ENCODE measurements at regions not wholly inside any gene's neighbourhood (a gene's known extent, or its start where the extent isn't known, plus 50 kb on each side); places are given as distances from the start of the nearest gene placed in this dataset.

DNA sequence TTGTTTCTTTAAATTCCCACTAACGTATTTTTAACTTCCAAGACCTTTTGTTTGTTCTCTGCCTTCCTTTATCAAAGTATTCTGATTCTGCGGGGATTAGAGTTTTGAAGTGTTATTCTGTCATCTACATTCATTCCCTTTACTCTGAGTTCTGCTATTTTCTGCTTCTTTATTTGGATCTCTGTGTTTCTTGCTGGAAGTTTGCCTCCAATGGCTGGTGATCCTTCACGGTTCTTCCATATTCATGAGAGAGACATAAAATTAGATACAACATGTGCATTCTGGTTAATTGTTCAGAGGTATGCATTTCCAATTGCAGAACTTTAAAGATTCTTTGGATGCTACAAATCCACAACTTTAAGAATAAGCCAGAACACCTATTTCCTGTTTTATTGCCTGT, 244.7 kb upstream of the ADARB2 start:
- no peaks in the 10 kb centered on the region for H3K36me3 ChIP-seq
- peaks cover 0 to 10% of the 10 kb centered on the region in 2 donors for H3K9me3 ChIP-seq
- intact Hi-C loops (cut with DNase I) = no loop called here

GRCh38 chr10:1980459-1980858, 243.1 kb upstream of the ADARB2 start:
- H3K4me1 ChIP-seq = no peaks in the 10 kb centered on the region
- TF ChIP-seq, protein P1, sequence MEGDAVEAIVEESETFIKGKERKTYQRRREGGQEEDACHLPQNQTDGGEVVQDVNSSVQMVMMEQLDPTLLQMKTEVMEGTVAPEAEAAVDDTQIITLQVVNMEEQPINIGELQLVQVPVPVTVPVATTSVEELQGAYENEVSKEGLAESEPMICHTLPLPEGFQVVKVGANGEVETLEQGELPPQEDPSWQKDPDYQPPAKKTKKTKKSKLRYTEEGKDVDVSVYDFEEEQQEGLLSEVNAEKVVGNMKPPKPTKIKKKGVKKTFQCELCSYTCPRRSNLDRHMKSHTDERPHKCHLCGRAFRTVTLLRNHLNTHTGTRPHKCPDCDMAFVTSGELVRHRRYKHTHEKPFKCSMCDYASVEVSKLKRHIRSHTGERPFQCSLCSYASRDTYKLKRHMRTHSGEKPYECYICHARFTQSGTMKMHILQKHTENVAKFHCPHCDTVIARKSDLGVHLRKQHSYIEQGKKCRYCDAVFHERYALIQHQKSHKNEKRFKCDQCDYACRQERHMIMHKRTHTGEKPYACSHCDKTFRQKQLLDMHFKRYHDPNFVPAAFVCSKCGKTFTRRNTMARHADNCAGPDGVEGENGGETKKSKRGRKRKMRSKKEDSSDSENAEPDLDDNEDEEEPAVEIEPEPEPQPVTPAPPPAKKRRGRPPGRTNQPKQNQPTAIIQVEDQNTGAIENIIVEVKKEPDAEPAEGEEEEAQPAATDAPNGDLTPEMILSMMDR (IDR thresholded peaks at IDR 0.05) = no peak
- H3K9me3 ChIP-seq = peaks cover 0 to 10% of the 10 kb centered on the region in 2 donors
- intact Hi-C loops (cut with DNase I) = no loop called here
- no peak overlapping the region for H3K27ac ChIP-seq
- DNase-seq (no peak), ATAC-seq (no peak)
- no peak overlapping the region for H3K4me3 ChIP-seq
- peaks cover 0 to 5% of the 10 kb centered on the region in 2 donors for H3K27me3 ChIP-seq
- no peaks in the 10 kb centered on the region for H3K36me3 ChIP-seq

More for the DNA sequence above, 244.7 kb upstream of the ADARB2 start:
- H3K27me3 ChIP-seq = peaks cover 0 to 5% of the 10 kb centered on the region in 2 donors
- ATAC-seq (no peak), DNase-seq (no peak)
- no peak overlapping the region for H3K27ac ChIP-seq
- H3K4me3 ChIP-seq = no peak overlapping the region
- H3K4me1 ChIP-seq = no peaks in the 10 kb centered on the region
- TF ChIP-seq, protein P1 (IDR thresholded peaks at IDR 0.05) = no peak

DNA sequence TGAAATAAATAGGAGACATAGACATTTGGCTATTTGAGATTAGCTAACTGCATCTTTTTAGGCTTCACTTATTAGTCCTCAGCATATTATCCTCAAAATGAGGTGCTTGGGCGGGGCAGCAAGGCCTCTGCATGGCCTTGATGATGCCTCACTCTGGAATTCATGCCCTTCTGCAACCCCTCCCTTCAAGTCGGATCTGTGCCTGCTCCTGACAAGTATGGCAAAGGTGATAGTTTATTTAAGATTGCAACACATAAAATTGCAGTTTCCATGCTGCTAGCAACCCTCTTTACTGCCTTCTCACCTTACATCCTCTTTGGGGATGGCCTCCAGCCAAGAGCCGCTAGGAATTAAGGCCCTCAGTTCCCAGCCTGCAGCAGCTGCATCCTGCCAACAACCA, 241.3 kb upstream of the ADARB2 start:
- ATAC-seq = no peak
- no peak overlapping the region for H3K4me3 ChIP-seq
- TF ChIP-seq, protein P1 (IDR thresholded peaks at IDR 0.05) = no peak

GRCh38 chr10:1977461-1977860, 240.1 kb upstream of the ADARB2 start:
- Histone ChIP-seq H3K9me3 (peaks cover 0 to 15% of the 10 kb centered on the region in 2 donors), H3K27ac (no peak overlapping the region), H3K4me1 (no peaks in the 10 kb centered on the region), H3K27me3 (no peaks in the 10 kb centered on the region), H3K4me3 (no peak overlapping the region), H3K36me3 (no peaks in the 10 kb centered on the region)
- DNase-seq = no peak
- TF ChIP-seq, protein P1 (IDR thresholded peaks at IDR 0.05) = no peak
- no peak for ATAC-seq
- intact Hi-C loops (cut with DNase I) = no loop called here

More for the DNA sequence above, 241.3 kb upstream of the ADARB2 start:
- no peaks in the 10 kb centered on the region for H3K27me3 ChIP-seq
- H3K36me3 ChIP-seq = no peaks in the 10 kb centered on the region
- no peak overlapping the region for H3K27ac ChIP-seq
- H3K9me3 ChIP-seq = peaks cover 0 to 10% of the 10 kb centered on the region in 2 donors
- H3K4me1 ChIP-seq = no peaks in the 10 kb centered on the region
- no peak for DNase-seq
- intact Hi-C loops (cut with DNase I) = no loop called here

DNA sequence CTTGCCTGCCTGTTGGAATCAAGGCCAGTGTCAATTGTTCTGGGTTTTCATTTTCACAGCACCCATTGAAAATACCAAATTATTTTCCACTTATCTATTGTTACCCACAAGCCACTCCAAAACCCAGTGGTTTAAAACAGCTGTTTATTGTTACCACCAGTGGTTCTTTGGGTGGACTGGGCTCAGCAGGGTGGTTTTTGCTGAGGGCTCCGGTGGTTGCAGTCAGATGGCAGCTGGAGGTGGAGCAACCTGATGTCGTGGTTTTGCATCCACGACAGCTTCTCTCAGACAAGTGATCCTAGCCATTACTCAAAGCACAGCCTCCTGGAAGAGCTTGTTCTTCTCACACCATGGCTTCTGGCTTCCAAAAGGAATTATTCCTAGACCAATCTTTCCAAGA, 235.1 kb upstream of the ADARB2 start:
- H3K27ac ChIP-seq = no peak overlapping the region
- ATAC-seq (no peak), DNase-seq (no peak)
- H3K36me3 ChIP-seq = no peaks in the 10 kb centered on the region
- TF ChIP-seq, protein P1 (IDR thresholded peaks at IDR 0.05) = no peak
- no peak overlapping the region for H3K4me3 ChIP-seq
- peaks cover 0 to 16% of the 10 kb centered on the region in 2 donors for H3K9me3 ChIP-seq
- intact Hi-C loops (cut with DNase I) = no loop called here
- peaks cover 0 to 6% of the 10 kb centered on the region in 2 donors for H3K27me3 ChIP-seq
- no peaks in the 10 kb centered on the region for H3K4me1 ChIP-seq
